Kidney (tissue), 13 donors: ENCODE measurements at regions not wholly inside any gene's neighbourhood (a gene's known extent, or its start where the extent isn't known, plus 50 kb on each side); places are given as distances from the start of the nearest gene placed in this dataset.

Experiments
- DNase-seq, 5 donors: peaks; one replicate each; pipeline ENCODE4 v3.0.0-alpha.2; 2013 to 2020
- FAIRE-seq: peaks from 2 replicates; lab custom pipeline; 2012; peaks lifted over from hg19 to GRCh38; lab: Jason Lieb, UNC
- H3K27ac ChIP-seq, 2 donors: one replicate each; pipeline ENCODE4 v1.7.0; 2013; ENCODE audit warnings: low read depth in 2 of 2, low read length in 2 of 2, inconsistent platforms in 1 of 2
- H3K27me3 ChIP-seq: one replicate; pipeline ENCODE4 v1.7.1; 2013; ENCODE audit warnings: low read length, inconsistent platforms; ENCODE audit not compliant: control insufficient read depth, insufficient read depth
- H3K36me3 ChIP-seq, 3 donors: one replicate each; pipeline versions ENCODE4 v1.7.0 to v1.7.1; 2013; ENCODE audit warnings: low read length in 3 of 3, control low read depth in 1 of 3, inconsistent platforms in 1 of 3; ENCODE audit not compliant: insufficient read depth in 3 of 3, control insufficient read depth in 2 of 3
- H3K4me1 ChIP-seq, 3 donors: one replicate each; pipeline versions ENCODE4 v1.7.0 to v1.7.1; 2013; ENCODE audit warnings: low read length in 3 of 3, inconsistent platforms in 1 of 3, low read depth in 1 of 3; ENCODE audit not compliant: control insufficient read depth in 2 of 3, insufficient read depth in 2 of 3
- H3K4me3 ChIP-seq, 3 donors: one replicate each; pipeline versions ENCODE4 v1.7.0 to v1.8.1; 2013; ENCODE audit warnings: low read length in 3 of 3, control low read depth in 1 of 3, inconsistent platforms in 1 of 3
- H3K9ac ChIP-seq, 3 donors: one replicate each; pipeline versions ENCODE4 v1.7.0 to v1.7.1; 2013; ENCODE audit warnings: low read length in 3 of 3, control low read depth in 1 of 3, inconsistent platforms in 1 of 3
- H3K9me3 ChIP-seq, 3 donors: one replicate each; pipeline versions ENCODE4 v1.7.0 to v1.7.1; 2013; ENCODE audit warnings: low read length in 3 of 3, control low read depth in 1 of 3, inconsistent platforms in 1 of 3; ENCODE audit not compliant: control insufficient read depth in 2 of 3, insufficient read depth in 1 of 3
- CTCF ChIP-seq: IDR thresholded peaks from 3 replicates; pipeline ENCODE4 v1.5.1; 2012; ENCODE audit warnings: mild to moderate bottlenecking, moderate library complexity, borderline replicate concordance; ENCODE audit not compliant: insufficient read depth; ENCODE audit errors: extremely low read depth
- intact Hi-C: fragments of 100-400 bp; cut with DNase I; formaldehyde crosslinking; loops from one replicate; pipeline ENCODE4 v1.11.1; 2022
- donor health status: control.
- donor health status: control.
- donor health status: control.
- donor health status: control.
- donor health status: control.
- donor health status: DM: yes; HTN: yes; CAD: no.
- donor health status: Normal renal cell carcinoma (clear cell type).

GRCh38 chr10:131689954-131690757, 210.7 kb upstream of the PPP2R2D start:
- DNase-seq (peak in 2 of 5 donors; percentile 11 to 17), FAIRE-seq (no peak)
- H3K27me3 ChIP-seq, result no peaks in the 10 kb centered on the region
- H3K27ac ChIP-seq, result no peak overlapping the region
- intact Hi-C loops, result no loop called here
- no peak for TF ChIP-seq CTCF
- no peaks in the 10 kb centered on the region for H3K36me3 ChIP-seq
- no peaks in the 10 kb centered on the region for H3K4me1 ChIP-seq
- no peak overlapping the region for H3K4me3 ChIP-seq
- H3K9me3 ChIP-seq, result peaks cover 0 to 2% (median 0%) of the 10 kb centered on the region in 3 donors
- no peak overlapping the region for H3K9ac ChIP-seq

- peaks cover 0 to 2% (median 0%) of the 10 kb centered on the region in 3 donors for H3K9me3 ChIP-seq
- intact Hi-C loops, result no loop called here
- no peaks in the 10 kb centered on the region for H3K4me1 ChIP-seq
- peak in 2 of 5 donors; percentile 34 to 55 for DNase-seq
- no peak overlapping the region for H3K27ac ChIP-seq
- no peak for TF ChIP-seq CTCF
- H3K4me3 ChIP-seq, result no peak overlapping the region
- FAIRE-seq, result no peak
- no peaks in the 10 kb centered on the region for H3K36me3 ChIP-seq
- H3K27me3 ChIP-seq, result no peaks in the 10 kb centered on the region
- H3K9ac ChIP-seq, result no peak overlapping the region
These were observed 210.0 kb upstream of the PPP2R2D start for GRCh38 chr10:131690805-131691239.

GRCh38 chr10:131691481-131692090, 209.2 kb upstream of the PPP2R2D start:
- no peaks in the 10 kb centered on the region for H3K27me3 ChIP-seq
- no peak overlapping the region for H3K27ac ChIP-seq
- no peak overlapping the region for H3K4me3 ChIP-seq
- FAIRE-seq (no peak), DNase-seq (peak in 2 of 5 donors; percentile 31 to 52)
- TF ChIP-seq CTCF, result no peak
- H3K9ac ChIP-seq, result no peak overlapping the region
- H3K36me3 ChIP-seq, result no peaks in the 10 kb centered on the region
- no peaks in the 10 kb centered on the region for H3K4me1 ChIP-seq
- intact Hi-C loops, result no loop called here
- peaks cover 0 to 2% (median 0%) of the 10 kb centered on the region in 3 donors for H3K9me3 ChIP-seq
